NCI-H510A treated with DMSO at 0.1 percent for 48 hours (cell line): ENCODE measurements at regions not wholly inside any gene's neighbourhood (a gene's known extent, or its start where the extent isn't known, plus 50 kb on each side); places are given as distances from the start of the nearest gene placed in this dataset.
"Not testable (repeated sequence)": the region's sequence is repeated elsewhere in the genome, so short reads cannot be mapped to it uniquely, and the experiment has no call there.

ENCODE experiments used
- DNase-seq: peaks from one replicate; lab custom pipeline; 2025; lab: John Stamatoyannopoulos, UW

GRCh38 chr2:185265747-185266146, 472.9 kb upstream of the FSIP2 start:
- DNase-seq, result no peak

DNA sequence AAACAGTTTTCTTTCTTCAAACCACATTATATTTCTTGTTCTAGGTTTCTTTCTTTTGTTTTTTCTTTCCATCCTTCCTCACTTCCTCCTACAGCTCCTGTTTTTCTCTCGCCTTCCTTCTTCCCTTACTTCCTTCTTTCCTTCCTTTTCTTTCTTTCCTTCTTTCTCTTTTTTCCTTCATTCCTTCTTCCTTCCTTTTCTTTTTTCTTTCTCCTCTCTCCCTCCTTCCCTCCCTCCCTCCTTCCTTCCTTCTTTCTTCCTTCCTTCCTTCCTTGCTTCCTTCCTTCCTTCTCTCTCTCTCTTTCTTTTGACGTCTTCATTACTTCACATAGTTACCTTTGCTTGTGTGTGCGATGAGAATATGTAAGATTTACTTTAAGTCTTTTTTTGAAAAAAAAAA, 470.0 kb upstream of the FSIP2 start:
- DNase-seq, result no peak

DNA sequence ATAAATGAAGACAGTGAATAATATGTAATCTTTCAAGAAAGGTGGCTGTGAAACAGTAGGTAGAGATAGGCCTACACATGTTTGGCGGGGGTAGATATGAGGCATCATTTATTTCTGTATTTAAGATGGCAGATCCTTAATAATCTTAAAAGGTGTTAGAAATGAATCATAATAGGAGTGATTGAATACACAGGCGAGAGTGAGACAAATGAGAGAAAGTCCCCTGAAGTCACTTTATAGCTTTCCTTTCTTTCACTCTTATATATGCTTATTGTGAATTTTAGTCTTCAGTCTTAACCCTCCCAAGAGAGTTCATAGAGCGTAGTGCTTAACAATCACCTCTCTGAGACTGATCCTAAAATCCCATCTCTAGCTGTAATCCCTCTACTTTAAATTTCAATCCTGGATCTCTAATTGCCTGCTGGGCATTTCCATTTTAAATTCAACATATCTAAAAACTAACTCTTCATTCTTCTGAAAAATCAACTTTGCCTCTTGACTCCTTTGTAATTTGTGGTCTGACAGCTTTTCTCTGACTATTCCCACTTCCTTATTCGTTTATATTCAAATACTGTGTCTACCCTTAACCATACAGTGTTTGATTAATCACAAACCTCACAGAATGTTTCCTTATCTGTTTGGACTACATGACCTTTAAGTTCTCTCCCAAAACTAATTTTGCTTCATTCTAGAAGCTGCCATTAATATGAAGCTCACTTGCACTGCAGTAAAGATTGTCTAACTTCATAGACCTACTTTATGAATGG, 463.7 kb upstream of the FSIP2 start:
- DNase-seq, result no peak

GRCh38 chr2:185275979-185276378, 462.6 kb upstream of the FSIP2 start:
- DNase-seq, result not testable (repeated sequence)

DNA sequence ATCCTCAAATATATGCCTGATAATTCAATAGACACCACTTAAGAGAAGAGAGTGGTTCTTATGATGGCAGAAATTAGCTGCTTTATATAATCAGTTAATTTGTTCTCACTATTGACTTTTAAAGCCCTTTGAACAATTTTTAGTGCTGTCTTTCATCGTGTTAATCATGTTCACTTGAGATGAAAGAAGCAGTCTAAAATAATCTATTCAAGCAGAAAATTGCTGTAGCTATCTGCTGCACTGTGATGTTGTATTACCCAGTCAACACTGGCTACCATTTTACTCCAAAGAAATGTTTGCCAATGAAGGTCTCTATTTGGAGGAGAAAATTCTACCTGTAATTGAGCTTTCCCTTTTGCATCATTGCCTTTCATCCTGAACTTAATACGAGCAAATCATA, 459.8 kb upstream of the FSIP2 start:
- no peak for DNase-seq

GRCh38 chr2:185279999-185280398, 458.6 kb upstream of the FSIP2 start:
- DNase-seq, result no peak

GRCh38 chr2:185284696-185285095, 453.9 kb upstream of the FSIP2 start:
- no peak for DNase-seq

- not testable (repeated sequence) for DNase-seq
Observed at GRCh38 chr2:185290012-185290411, 448.6 kb upstream of the FSIP2 start.

- DNase-seq, result peak; percentile 28
Observed at GRCh38 chr2:185291035-185291647, 447.5 kb upstream of the FSIP2 start.

- DNase-seq, result no peak
Observed at GRCh38 chr2:185299867-185300266, 438.7 kb upstream of the FSIP2 start.

DNA sequence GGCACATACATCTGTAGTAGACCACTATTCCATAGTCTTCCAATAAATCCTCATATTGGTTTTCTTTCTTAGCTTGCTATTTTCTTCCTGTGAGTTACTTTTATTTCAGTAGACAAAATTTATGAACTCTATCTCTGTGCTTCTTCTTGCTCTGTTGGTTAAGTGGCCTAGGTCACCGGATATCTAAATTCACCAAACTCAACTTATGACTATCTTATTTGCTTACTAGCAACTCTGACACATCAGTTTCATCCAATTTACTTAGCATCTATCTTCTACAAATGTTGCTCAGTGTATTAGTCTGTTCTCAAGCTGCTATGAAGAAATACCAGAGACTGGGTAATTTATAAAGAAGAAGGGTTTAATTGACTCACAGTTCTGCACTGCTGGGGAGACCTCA, 432.5 kb upstream of the FSIP2 start:
- DNase-seq, result no peak

DNA sequence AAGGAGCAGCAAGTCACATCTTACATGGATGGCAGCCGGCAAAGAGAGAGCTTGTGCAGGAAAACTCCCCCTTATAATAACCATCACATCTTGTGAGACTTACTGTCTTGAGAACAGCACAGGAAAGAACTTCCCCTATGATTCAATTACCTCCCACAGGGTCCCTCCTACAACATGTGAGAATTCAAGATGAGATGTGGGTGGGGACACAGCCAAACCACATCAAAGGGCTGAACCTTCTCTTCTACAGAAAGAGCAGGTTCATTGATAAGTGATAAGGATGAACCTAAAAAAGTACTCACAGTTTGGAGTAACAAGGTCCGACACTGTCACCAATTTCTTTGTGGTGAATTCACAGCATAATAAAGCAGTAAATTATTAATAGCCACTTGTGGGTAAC, 422.2 kb upstream of the FSIP2 start:
- DNase-seq, result no peak

DNA sequence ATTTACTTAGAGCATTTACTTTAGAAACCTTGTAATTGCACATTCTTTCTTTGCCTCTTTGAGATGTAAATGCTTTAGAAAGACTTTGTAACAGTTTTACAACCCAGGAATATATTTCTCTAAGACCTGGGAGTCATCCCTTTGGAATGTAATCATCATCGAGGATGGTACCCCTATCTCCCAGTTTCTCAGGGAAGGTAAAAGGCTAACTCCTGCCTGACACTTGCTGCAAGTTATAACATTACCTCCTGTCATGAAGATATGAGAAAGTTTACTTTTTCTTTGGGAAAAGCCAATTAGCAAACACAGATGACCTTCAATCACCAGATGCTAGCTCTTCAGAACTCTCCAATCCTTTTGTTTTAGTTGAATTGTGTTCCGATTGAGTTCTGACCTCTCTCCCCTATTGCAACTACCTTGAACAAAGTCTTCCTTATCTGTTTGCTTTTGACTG, 420.3 kb upstream of the FSIP2 start:
- no peak for DNase-seq

DNA sequence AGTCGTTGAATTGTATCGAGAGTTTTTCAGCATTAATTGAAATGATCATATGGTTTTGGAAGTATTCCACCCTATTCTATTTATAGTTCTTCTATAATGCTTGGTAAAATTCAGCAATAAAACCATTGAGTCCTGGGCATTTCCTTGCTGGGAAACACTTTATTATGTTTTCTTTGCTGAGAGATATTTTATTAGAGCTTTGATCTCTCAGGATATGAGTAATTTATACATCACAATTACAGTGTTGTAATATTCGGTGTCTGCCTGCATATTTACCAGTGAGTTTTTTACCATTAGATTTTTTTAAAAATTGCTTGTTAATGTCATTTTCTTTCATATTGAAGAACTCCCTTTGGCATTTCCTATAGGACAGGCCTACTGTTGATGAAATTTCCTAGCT, 402.7 kb upstream of the FSIP2 start:
- DNase-seq, result no peak

- no peak for DNase-seq
Observed at GRCh38 chr2:185337033-185337432, 401.6 kb upstream of the FSIP2 start.

GRCh38 chr2:185338104-185338503, 400.5 kb upstream of the FSIP2 start:
- DNase-seq, result no peak

GRCh38 chr2:185347445-185347844, 391.2 kb upstream of the FSIP2 start:
- DNase-seq, result no peak

DNA sequence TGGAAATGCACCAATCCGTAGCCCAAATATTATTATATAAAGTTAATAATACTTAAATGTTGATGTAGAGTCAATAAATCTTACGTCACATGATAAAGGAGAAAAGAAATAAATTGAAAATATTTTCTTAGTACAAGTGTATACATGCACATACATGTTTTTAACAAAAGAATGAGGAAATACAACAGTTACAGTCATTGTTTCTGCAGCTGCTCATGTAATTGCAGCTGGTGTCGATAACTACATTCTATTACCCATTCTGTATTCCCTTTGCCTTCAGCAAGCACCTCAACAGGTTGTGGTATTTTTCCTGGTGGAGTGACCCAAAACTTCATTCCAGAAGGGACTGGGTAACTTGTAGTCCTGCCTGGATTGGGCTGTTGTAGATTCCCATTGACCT, 377.8 kb upstream of the FSIP2 start:
- DNase-seq, result no peak

GRCh38 chr2:185372188-185372587, 366.4 kb upstream of the FSIP2 start:
- no peak for DNase-seq

- DNase-seq, result no peak
Observed at GRCh38 chr2:185373229-185373628, 365.4 kb upstream of the FSIP2 start.

DNA sequence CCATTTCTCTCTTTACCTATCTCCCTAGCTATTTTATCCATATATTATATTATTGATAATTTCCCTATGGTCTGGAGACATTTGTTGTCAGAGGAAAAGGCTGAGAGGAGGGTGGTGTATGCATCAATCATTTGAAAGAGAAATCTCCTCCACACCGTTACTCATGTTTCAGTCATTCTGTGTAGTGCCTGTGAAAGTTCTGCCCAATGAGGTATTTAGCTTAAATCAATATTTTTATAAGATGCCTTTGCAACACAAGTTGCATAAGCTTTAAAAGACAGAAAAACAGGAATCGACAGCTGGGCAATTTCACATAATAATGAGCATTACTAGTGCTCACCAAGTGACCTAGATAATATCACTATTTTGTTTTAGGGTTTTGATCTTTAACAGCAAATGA, 363.7 kb upstream of the FSIP2 start:
- no peak for DNase-seq

DNA sequence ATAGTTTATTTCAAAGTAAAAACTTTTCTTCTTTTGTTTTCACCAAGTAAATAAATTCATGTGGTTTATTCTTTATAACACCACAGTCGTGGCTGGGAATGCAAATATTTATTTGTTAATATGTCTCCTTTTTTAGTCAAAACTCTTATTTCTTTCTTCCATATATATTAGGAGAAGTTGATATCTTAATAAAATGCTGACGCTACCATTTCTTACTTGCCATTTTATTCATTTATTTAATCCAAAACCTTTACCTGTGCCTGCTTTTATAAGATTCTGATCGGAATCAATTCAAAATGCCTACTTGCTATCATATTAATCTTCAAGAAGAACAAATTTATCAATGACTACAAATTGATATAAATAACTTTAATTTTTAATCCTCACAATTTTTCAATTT, 362.9 kb upstream of the FSIP2 start:
- no peak for DNase-seq

DNA sequence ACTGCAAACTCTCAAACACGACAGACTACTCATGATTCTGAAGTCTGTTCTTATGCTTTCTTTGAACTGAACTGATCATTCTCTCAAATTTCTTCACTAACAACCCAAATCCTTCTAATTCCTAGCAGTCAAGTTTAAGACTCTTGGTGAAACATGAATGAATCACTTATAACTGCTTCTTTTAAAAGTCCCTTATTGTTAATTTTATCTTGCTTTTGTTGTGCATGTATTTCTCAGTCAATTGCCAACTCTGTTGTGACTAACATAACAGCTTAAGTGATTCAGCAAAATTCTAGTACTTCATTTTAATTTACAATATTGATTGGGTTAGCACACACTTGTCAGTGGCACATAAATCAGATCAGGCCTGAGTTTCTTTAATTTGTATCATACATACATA, 357.0 kb upstream of the FSIP2 start:
- no peak for DNase-seq
